Small intestine (tissue), 7 donors: ENCODE measurements at regions not wholly inside any gene's neighbourhood (a gene's known extent, or its start where the extent isn't known, plus 50 kb on each side); places are given as distances from the start of the nearest gene placed in this dataset.

ENCODE experiments used
- DNase-seq, 2 donors: peaks; one replicate each; pipeline versions ENCODE4 v3.0.0 to v3.0.0-alpha.2; 2013
- FAIRE-seq: peaks from 2 replicates; lab custom pipeline; 2012; peaks lifted over from hg19 to GRCh38; lab: Jason Lieb, UNC
- H3K27ac ChIP-seq, 3 donors: one replicate each; pipeline ENCODE4 v1.5.1; 2013; ENCODE audit warnings: low read length in 2 of 3, mild to moderate bottlenecking in 2 of 3, control low read depth in 1 of 3, inconsistent platforms in 1 of 3, low read depth in 1 of 3, moderate library complexity in 1 of 3
- H3K27me3 ChIP-seq, 3 donors: one replicate each; pipeline ENCODE4 v1.6.1; 2013; ENCODE audit warnings: low read length in 3 of 3, inconsistent platforms in 1 of 3; ENCODE audit not compliant: control insufficient read depth in 3 of 3, insufficient read depth in 3 of 3
- H3K36me3 ChIP-seq, 3 donors: one replicate each; pipeline ENCODE4 v1.6.1; 2013; ENCODE audit warnings: low read length in 3 of 3, inconsistent platforms in 1 of 3, low read depth in 1 of 3, mild to moderate bottlenecking in 1 of 3, moderate library complexity in 1 of 3; ENCODE audit not compliant: control insufficient read depth in 3 of 3, insufficient read depth in 2 of 3
- H3K4me1 ChIP-seq, 3 donors: one replicate each; pipeline ENCODE4 v1.6.1; 2013; ENCODE audit warnings: low read length in 2 of 3, inconsistent platforms in 1 of 3, low read depth in 1 of 3, mild to moderate bottlenecking in 1 of 3, moderate library complexity in 1 of 3; ENCODE audit not compliant: control insufficient read depth in 3 of 3, insufficient read depth in 2 of 3
- H3K4me3 ChIP-seq, 3 donors: one replicate each; pipeline ENCODE4 v1.5.1; 2013; ENCODE audit warnings: low read length in 3 of 3, control low read depth in 1 of 3, inconsistent platforms in 1 of 3, low read depth in 1 of 3, mild to moderate bottlenecking in 1 of 3, moderate library complexity in 1 of 3
- H3K9me3 ChIP-seq, 2 donors: one replicate each; pipeline ENCODE4 v1.6.1; 2013; ENCODE audit warnings: low read depth in 1 of 2, low read length in 1 of 2; ENCODE audit not compliant: control insufficient read depth in 2 of 2, insufficient read depth in 1 of 2
- WGBS, 3 donors: extraction: QIAGEN DNeasy Blood & Tissue Kit; methylation state at CpG; one replicate each; pipeline ENCODE4 v1.1.7; 2013; 5-methylcytosine and 5-hydroxymethylcytosine counted together
- donor health status: healthy with polysubstance abuse.
- donor health status: control.
- donor health status: control.
- donor health status: Bipolar disorder and iron deficiency.
- donor health status: healthy.

DNA sequence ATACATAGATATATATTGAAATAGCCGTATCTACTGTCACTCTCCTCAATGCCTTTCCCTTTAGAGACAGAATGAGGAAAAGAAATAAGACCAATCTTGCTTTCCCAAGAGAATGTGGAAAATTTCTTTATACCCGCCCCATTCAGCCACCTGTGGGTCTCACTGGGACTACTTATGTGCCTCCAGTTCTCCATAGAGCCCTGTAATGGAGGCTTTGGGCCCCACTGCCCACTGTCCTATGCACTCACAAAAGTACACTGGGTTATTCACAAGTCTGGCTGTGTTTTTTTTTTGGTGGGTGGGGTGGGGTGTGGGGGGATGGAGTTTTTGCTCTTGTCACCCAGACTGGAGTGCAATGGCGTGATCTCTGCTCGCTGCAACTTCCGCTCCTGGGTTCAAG lies 70.4 kb upstream of the ELOVL6 start:
- no peak overlapping the region for H3K4me3 ChIP-seq
- DNase-seq (no peak), FAIRE-seq (no peak)
- peaks cover 0 to 2% of the 10 kb centered on the region in 2 donors for H3K9me3 ChIP-seq
- peaks cover 0 to 6% (median 0%) of the 10 kb centered on the region in 3 donors for H3K27me3 ChIP-seq
- H3K4me1 ChIP-seq, result no peaks in the 10 kb centered on the region
- no peaks in the 10 kb centered on the region for H3K36me3 ChIP-seq
- H3K27ac ChIP-seq, result no peak overlapping the region
- whole genome bisulfite sequencing, 3 donors, result 90 to 92% (median 91%) methylated on average over 5 of the region's 5 CpGs

GRCh38 chr4:110268352-110268751 lies 69.9 kb upstream of the ELOVL6 start:
- Histone ChIP-seq H3K4me1 (no peaks in the 10 kb centered on the region), H3K27me3 (peaks cover 0 to 6% (median 0%) of the 10 kb centered on the region in 3 donors), H3K27ac (no peak overlapping the region), H3K36me3 (no peaks in the 10 kb centered on the region), H3K4me3 (no peak overlapping the region), H3K9me3 (peaks cover 0 to 2% of the 10 kb centered on the region in 2 donors)
- WGBS, 3 donors, result 62 to 77% (median 76%) methylated on average over 2 of the region's 2 CpGs
- DNase-seq (no peak), FAIRE-seq (no peak)

GRCh38 chr4:110266136-110266535 lies 67.7 kb upstream of the ELOVL6 start:
- FAIRE-seq, result no peak
- Histone ChIP-seq H3K36me3 (no peaks in the 10 kb centered on the region), H3K27ac (no peak overlapping the region), H3K9me3 (peaks cover 0 to 2% of the 10 kb centered on the region in 2 donors), H3K4me3 (no peak overlapping the region), H3K4me1 (no peaks in the 10 kb centered on the region), H3K27me3 (no peaks in the 10 kb centered on the region)
- DNase-seq, result no peak
- 68 to 85% (median 76%) methylated on average over 1 of the region's 1 CpG for WGBS, 3 donors

GRCh38 chr4:110265001-110265400 lies 66.6 kb upstream of the ELOVL6 start:
- H3K27ac ChIP-seq, result no peak overlapping the region
- no peaks in the 10 kb centered on the region for H3K4me1 ChIP-seq
- FAIRE-seq (no peak), DNase-seq (no peak)
- H3K27me3 ChIP-seq, result no peaks in the 10 kb centered on the region
- H3K9me3 ChIP-seq, result peaks cover 0 to 2% of the 10 kb centered on the region in 2 donors
- H3K4me3 ChIP-seq, result no peak overlapping the region
- 90 to 96% (median 94%) methylated on average over 5 of the region's 5 CpGs for WGBS, 3 donors
- H3K36me3 ChIP-seq, result no peaks in the 10 kb centered on the region

- no peak for DNase-seq
- H3K27me3 ChIP-seq, result no peaks in the 10 kb centered on the region
- no peaks in the 10 kb centered on the region for H3K36me3 ChIP-seq
- FAIRE-seq, result no peak
- 84 to 86% (median 85%) methylated on average over 4 of the region's 4 CpGs for WGBS, 3 donors
- H3K4me1 ChIP-seq, result no peaks in the 10 kb centered on the region
- no peak overlapping the region for H3K27ac ChIP-seq
- H3K9me3 ChIP-seq, result peaks cover 0 to 2% of the 10 kb centered on the region in 2 donors
- no peak overlapping the region for H3K4me3 ChIP-seq
Observed at GRCh38 chr4:110260299-110260698, 61.9 kb upstream of the ELOVL6 start.

GRCh38 chr4:110250023-110250387 lies 51.6 kb upstream of the ELOVL6 start:
- FAIRE-seq, result no peak
- WGBS, 3 donors, result 62 to 73% (median 64%) methylated on average over 5 of the region's 5 CpGs
- Histone ChIP-seq H3K9me3 (no peaks in the 10 kb centered on the region), H3K36me3 (no peaks in the 10 kb centered on the region), H3K4me1 (no peaks in the 10 kb centered on the region), H3K4me3 (no peak overlapping the region), H3K27me3 (peaks cover 0 to 3% (median 0%) of the 10 kb centered on the region in 3 donors), H3K27ac (no peak overlapping the region)
- DNase-seq, result no peak

- no peak for DNase-seq
- Histone ChIP-seq H3K27ac (no peak overlapping the region), H3K4me3 (no peak overlapping the region), H3K27me3 (peaks cover 0 to 3% (median 0%) of the 10 kb centered on the region in 3 donors), H3K36me3 (no peaks in the 10 kb centered on the region), H3K9me3 (no peaks in the 10 kb centered on the region), H3K4me1 (no peaks in the 10 kb centered on the region)
- WGBS, 3 donors, result 55 to 66% (median 59%) methylated on average over 5 of the region's 5 CpGs
- no peak for FAIRE-seq
Observed at GRCh38 chr4:110248831-110249253, 50.4 kb upstream of the ELOVL6 start.
